HAP-1 (cell line): ENCODE measurements at regions not wholly inside any gene's neighbourhood (a gene's known extent, or its start where the extent isn't known, plus 50 kb on each side); places are given as distances from the start of the nearest gene placed in this dataset.

Experiments used
- DNase-seq, 2 experiments: peaks; one replicate each; pipeline ENCODE4 v3.0.0-alpha.2; 2016 to 2020; ENCODE audit warnings: low spot score in 2 of 2
- H3K27me3 ChIP-seq: fragments of 250-450 bp; sonication (Bioruptor Pico); 2 replicates; pipeline ENCODE4 v1.5.1; 2020; ENCODE audit warnings: low read depth, mild to moderate bottlenecking, moderate library complexity
- H3K36me3 ChIP-seq: fragments of 250-450 bp; sonication (Bioruptor Pico); replicated peaks from 2 replicates; pipeline ENCODE4 v1.5.1; 2020; ENCODE audit warnings: mild to moderate bottlenecking
- H3K4me1 ChIP-seq: fragments of 250-450 bp; sonication (Bioruptor Pico); 2 replicates; pipeline ENCODE4 v1.5.1; 2020; ENCODE audit warnings: mild to moderate bottlenecking
- H3K4me3 ChIP-seq: fragments of 250-450 bp; sonication (Bioruptor Pico); 2 replicates; pipeline ENCODE4 v1.5.1; 2020; ENCODE audit warnings: mild to moderate bottlenecking, moderate library complexity
- H3K9me3 ChIP-seq: fragments of 250-450 bp; sonication (Bioruptor Pico); 2 replicates; pipeline ENCODE4 v1.5.1; 2020; ENCODE audit warnings: mild to moderate bottlenecking, moderate library complexity
- in situ Hi-C: fragments of 300-500 bp; cut with MboI; formaldehyde crosslinking; loops from 3 replicates; pipeline ENCODE4 v1.14.3; 2020; ENCODE audit warnings: low sequenced_read_pairs, inconsistent platforms, mixed read lengths

DNA sequence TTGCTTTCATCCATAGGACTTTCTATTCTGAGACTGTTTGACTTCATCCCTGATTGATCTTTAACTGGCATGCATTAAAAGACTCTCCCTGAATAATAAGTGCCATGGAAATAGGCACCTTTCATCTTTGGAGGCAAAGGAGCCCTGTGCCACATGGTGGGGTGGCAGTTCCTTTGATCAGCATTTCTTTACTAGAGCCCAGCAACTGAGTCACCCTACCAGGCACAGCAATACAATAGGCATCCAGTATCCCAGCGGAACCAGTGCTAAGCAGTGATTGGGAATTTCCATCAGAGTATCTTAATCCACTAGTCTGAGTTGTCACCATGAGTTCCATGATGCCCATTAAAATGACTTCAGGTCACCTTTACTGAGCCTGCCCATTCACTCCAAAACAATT lies 476.1 kb upstream of the MPDZ start:
- Histone ChIP-seq H3K36me3 (no peaks in the 10 kb centered on the region), H3K9me3 (no peaks in the 10 kb centered on the region), H3K4me3 (no peak overlapping the region), H3K4me1 (no peaks in the 10 kb centered on the region), H3K27me3 (no peaks in the 10 kb centered on the region)
- DNase-seq = no peak
- in situ Hi-C loops = no loop called here

- Histone ChIP-seq H3K4me3 (no peak overlapping the region), H3K4me1 (no peaks in the 10 kb centered on the region), H3K9me3 (no peaks in the 10 kb centered on the region), H3K36me3 (no peaks in the 10 kb centered on the region), H3K27me3 (no peaks in the 10 kb centered on the region)
- in situ Hi-C loops = no loop called here
- no peak for DNase-seq
Measured at GRCh38 chr9:13750639-13751038, 471.1 kb upstream of the MPDZ start.

DNA sequence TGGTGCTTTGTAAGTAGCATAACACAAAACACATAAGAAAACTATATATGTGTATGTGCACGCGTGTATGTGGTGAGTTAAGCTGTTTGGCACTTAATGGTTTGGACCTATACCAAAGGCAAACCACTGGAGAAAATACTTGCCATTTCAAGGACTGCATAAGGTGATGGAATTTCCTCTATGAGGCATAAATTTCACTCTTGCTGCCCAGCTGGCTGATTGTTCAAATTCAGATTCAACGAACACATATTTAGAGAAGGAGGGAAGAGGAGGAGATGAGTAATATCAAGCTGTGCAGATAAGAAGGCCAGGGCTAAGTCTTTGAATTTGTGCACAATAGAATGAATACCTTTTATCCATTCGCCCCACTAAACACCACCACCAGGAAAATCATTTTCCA lies 470.6 kb upstream of the MPDZ start:
- Histone ChIP-seq H3K9me3 (no peaks in the 10 kb centered on the region), H3K27me3 (no peaks in the 10 kb centered on the region), H3K4me3 (no peak overlapping the region), H3K4me1 (no peaks in the 10 kb centered on the region), H3K36me3 (no peaks in the 10 kb centered on the region)
- DNase-seq = no peak
- in situ Hi-C loops = no loop called here

- DNase-seq = no peak
- Histone ChIP-seq H3K27me3 (no peaks in the 10 kb centered on the region), H3K4me1 (no peaks in the 10 kb centered on the region), H3K9me3 (no peaks in the 10 kb centered on the region), H3K36me3 (no peaks in the 10 kb centered on the region), H3K4me3 (no peak overlapping the region)
- in situ Hi-C loops = no loop called here
Measured at GRCh38 chr9:13746876-13747275, 467.4 kb upstream of the MPDZ start.

GRCh38 chr9:13744261-13744901 lies 464.9 kb upstream of the MPDZ start:
- Histone ChIP-seq H3K36me3 (no peaks in the 10 kb centered on the region), H3K4me3 (no peak overlapping the region), H3K4me1 (no peaks in the 10 kb centered on the region), H3K27me3 (no peaks in the 10 kb centered on the region), H3K9me3 (no peaks in the 10 kb centered on the region)
- DNase-seq = no peak
- in situ Hi-C loops = no loop called here

DNA sequence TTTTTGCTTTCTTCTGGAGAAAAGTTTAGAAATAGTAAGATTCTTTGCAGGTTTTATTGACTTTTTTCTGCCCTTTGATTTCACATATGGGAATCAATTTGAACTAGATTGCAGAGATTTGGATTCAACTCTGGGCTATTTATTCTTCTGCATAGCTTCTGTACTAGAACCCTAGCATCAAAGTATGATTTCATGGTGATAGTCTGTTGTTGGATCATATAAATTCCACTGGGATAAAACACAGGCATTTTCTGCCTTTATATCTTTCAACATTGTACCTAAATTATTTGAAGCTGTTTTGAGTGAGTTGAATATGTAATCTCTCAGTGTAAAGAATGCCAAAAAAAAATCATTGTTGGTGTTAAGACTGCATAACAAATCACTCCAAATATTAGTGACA lies 458.4 kb upstream of the MPDZ start:
- in situ Hi-C loops = no loop called here

GRCh38 chr9:13735181-13735580 lies 455.7 kb upstream of the MPDZ start:
- Histone ChIP-seq H3K36me3 (no peaks in the 10 kb centered on the region), H3K4me3 (no peak overlapping the region), H3K9me3 (no peaks in the 10 kb centered on the region), H3K4me1 (no peaks in the 10 kb centered on the region), H3K27me3 (no peaks in the 10 kb centered on the region)
- DNase-seq = no peak
- in situ Hi-C loops = no loop called here

More for the DNA sequence above, 458.4 kb upstream of the MPDZ start:
- no peaks in the 10 kb centered on the region for H3K4me1 ChIP-seq
- H3K36me3 ChIP-seq = no peaks in the 10 kb centered on the region
- no peak for DNase-seq
- no peaks in the 10 kb centered on the region for H3K27me3 ChIP-seq
- no peak overlapping the region for H3K4me3 ChIP-seq
- no peaks in the 10 kb centered on the region for H3K9me3 ChIP-seq

DNA sequence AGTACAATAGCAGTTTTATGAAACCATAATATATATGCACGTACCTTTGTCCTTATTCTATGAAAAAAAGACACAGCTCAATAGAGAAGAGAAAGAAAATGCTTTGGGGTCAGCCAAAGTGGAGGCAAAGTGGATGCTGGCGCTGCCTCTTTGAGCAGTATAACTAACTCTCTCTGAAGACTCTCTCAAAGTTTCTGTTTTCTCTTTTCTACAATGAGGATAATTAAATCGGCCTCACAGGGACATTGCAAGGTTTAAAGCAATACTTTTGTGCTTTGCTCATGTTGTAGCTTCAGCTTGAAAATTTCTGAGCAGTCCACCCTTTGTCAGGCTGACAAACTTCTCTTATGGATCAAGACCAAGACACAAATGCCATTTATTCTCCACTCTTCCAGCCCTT lies 455.1 kb upstream of the MPDZ start:
- Histone ChIP-seq H3K27me3 (no peaks in the 10 kb centered on the region), H3K4me1 (no peaks in the 10 kb centered on the region), H3K36me3 (no peaks in the 10 kb centered on the region), H3K4me3 (no peak overlapping the region), H3K9me3 (no peaks in the 10 kb centered on the region)
- no peak for DNase-seq
- in situ Hi-C loops = no loop called here

GRCh38 chr9:13732290-13732689 lies 452.8 kb upstream of the MPDZ start:
- no peak for DNase-seq
- H3K4me1 ChIP-seq = no peaks in the 10 kb centered on the region
- H3K36me3 ChIP-seq = no peaks in the 10 kb centered on the region
- H3K27me3 ChIP-seq = no peaks in the 10 kb centered on the region
- H3K9me3 ChIP-seq = no peaks in the 10 kb centered on the region
- no peak overlapping the region for H3K4me3 ChIP-seq
- in situ Hi-C loops = no loop called here

- Histone ChIP-seq H3K27me3 (no peaks in the 10 kb centered on the region), H3K36me3 (no peaks in the 10 kb centered on the region)
Measured at GRCh38 chr9:13731637-13732036, 452.1 kb upstream of the MPDZ start.

GRCh38 chr9:13729955-13730354 lies 450.5 kb upstream of the MPDZ start:
- H3K4me1 ChIP-seq = no peaks in the 10 kb centered on the region
- H3K36me3 ChIP-seq = no peaks in the 10 kb centered on the region
- H3K27me3 ChIP-seq = no peaks in the 10 kb centered on the region
- H3K9me3 ChIP-seq = no peaks in the 10 kb centered on the region
- in situ Hi-C loops = no loop called here
- no peak overlapping the region for H3K4me3 ChIP-seq
- DNase-seq = no peak

More at GRCh38 chr9:13731637-13732036, 452.1 kb upstream of the MPDZ start:
- H3K9me3 ChIP-seq = no peaks in the 10 kb centered on the region
- no peak overlapping the region for H3K4me3 ChIP-seq
- H3K4me1 ChIP-seq = no peaks in the 10 kb centered on the region
- in situ Hi-C loops = no loop called here
- no peak for DNase-seq

DNA sequence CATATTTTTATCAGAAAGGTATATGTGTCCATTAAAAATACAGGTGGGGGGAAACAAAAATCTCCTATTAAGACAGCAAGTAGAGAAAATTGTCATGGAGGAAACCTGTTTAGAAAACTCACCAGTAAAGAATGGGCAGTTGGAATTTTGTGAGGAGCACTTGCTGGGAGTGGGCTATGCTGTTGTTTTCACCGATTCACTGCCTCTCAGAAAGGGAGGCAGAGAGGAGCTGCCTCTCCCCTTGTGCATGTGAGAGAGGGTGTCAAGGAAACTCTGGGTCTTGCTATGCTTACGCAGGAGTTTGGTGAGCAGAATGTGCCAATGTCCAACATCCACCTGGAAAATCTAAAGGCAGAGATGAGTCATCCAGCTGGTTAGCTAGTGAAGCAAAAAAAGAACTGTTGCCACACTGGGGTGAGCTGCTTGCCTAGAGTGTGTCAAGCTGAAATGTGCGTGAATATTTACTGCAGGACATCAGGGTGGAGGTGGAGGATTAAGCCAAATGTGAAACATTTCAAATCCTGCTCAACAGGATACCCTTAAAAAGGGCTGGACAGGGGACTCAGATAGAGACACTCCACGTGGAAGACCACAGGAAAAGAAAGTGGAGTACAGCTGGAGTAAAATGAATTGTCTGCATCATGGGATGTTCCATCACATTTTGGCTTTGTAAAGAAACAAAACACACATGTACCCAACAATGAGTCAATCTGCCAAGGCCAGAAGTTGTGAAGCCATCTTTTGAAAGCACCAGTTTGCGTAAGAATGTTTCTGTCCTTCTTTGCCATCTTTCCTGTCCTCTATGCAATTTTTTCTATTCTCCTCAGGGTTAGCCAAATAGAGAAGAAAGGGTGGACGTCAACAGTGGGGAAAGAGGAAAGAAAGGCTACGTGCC lies 449.7 kb upstream of the MPDZ start:
- Histone ChIP-seq H3K4me1 (no peaks in the 10 kb centered on the region), H3K9me3 (no peaks in the 10 kb centered on the region), H3K36me3 (no peaks in the 10 kb centered on the region), H3K4me3 (no peak overlapping the region), H3K27me3 (no peaks in the 10 kb centered on the region)
- DNase-seq = no peak
- in situ Hi-C loops = no loop called here

GRCh38 chr9:13728131-13728530 lies 448.6 kb upstream of the MPDZ start:
- no peaks in the 10 kb centered on the region for H3K27me3 ChIP-seq
- H3K9me3 ChIP-seq = no peaks in the 10 kb centered on the region
- no peaks in the 10 kb centered on the region for H3K4me1 ChIP-seq
- no peak for DNase-seq
- in situ Hi-C loops = no loop called here
- no peak overlapping the region for H3K4me3 ChIP-seq
- H3K36me3 ChIP-seq = no peaks in the 10 kb centered on the region

GRCh38 chr9:13726746-13727145 lies 447.3 kb upstream of the MPDZ start:
- DNase-seq = no peak
- Histone ChIP-seq H3K9me3 (no peaks in the 10 kb centered on the region), H3K36me3 (no peaks in the 10 kb centered on the region), H3K4me1 (no peaks in the 10 kb centered on the region), H3K27me3 (no peaks in the 10 kb centered on the region), H3K4me3 (no peak overlapping the region)
- in situ Hi-C loops = no loop called here
